Breast epithelium (tissue), 4 donors: ENCODE measurements at regions not wholly inside any gene's neighbourhood (a gene's known extent, or its start where the extent isn't known, plus 50 kb on each side); places are given as distances from the start of the nearest gene placed in this dataset.

Experiments used
- DNase-seq, 2 donors: peaks; one replicate each; pipeline ENCODE4 v3.0.0-alpha.2; 2019; ENCODE audit warnings: low spot score in 2 of 2
- H3K27ac ChIP-seq, 2 donors: fragments of 200-600 bp; sonication (generic) in 1 of 2; one replicate each; pipeline ENCODE4 v1.5.1; 2016 to 2019; ENCODE audit warnings: mild to moderate bottlenecking in 1 of 2
- H3K27me3 ChIP-seq, 2 donors: fragments of 200-600 bp; sonication (generic) in 1 of 2; one replicate each; pipeline versions ENCODE4 v1.5.1 to v1.6.0; 2017 to 2019; ENCODE audit warnings: control low read depth in 1 of 2, mild to moderate bottlenecking in 1 of 2
- H3K36me3 ChIP-seq: fragments of 200-600 bp; one replicate; pipeline ENCODE4 v1.5.1; 2019
- H3K4me1 ChIP-seq, 2 donors: fragments of 200-600 bp; sonication (generic); one replicate each; pipeline ENCODE4 v1.5.1; 2016 to 2019; ENCODE audit warnings: control low read depth in 1 of 2
- H3K4me3 ChIP-seq, 3 donors: fragments of 200-600 bp; sonication (generic); 1 replicate in 2 of 3; 2 replicates in 1 of 3; pipeline ENCODE4 v1.5.1; 2016 to 2019; ENCODE audit warnings: mild to moderate bottlenecking in 3 of 3, moderate library complexity in 2 of 3
- H3K9me3 ChIP-seq, 2 donors: fragments of 200-600 bp; sonication (generic) in 1 of 2; one replicate each; pipeline ENCODE4 v1.5.1; 2016 to 2019; ENCODE audit warnings: control low read depth in 1 of 2
- POLR2A ChIP-seq: fragments of 450-650 bp; IDR thresholded peaks from one replicate; pipeline ENCODE4 v1.6.1; 2016; ENCODE audit warnings: antibody characterized with exemption, mild to moderate bottlenecking, moderate library complexity
- POLR2AphosphoS5 ChIP-seq, 3 donors: sonication (generic); formaldehyde crosslinking; IDR thresholded peaks; one replicate each; pipeline ENCODE4 v1.6.1; 2017; ENCODE audit warnings: antibody characterized with exemption in 3 of 3
- intact Hi-C: fragments of 100-400 bp; cut with DNase I; formaldehyde crosslinking; loops from one replicate; pipeline ENCODE4 v1.15.1; 2023; ENCODE audit warnings: low total_unique reads
- TF ChIP-seq, protein P1 (sequence below), 3 donors: fragments of 450-650 bp; IDR thresholded peaks; one replicate each; pipeline ENCODE4 v1.5.1; 2016 to 2017; ENCODE audit warnings: antibody characterized with exemption in 3 of 3, mild to moderate bottlenecking in 3 of 3, moderate library complexity in 3 of 3

DNA sequence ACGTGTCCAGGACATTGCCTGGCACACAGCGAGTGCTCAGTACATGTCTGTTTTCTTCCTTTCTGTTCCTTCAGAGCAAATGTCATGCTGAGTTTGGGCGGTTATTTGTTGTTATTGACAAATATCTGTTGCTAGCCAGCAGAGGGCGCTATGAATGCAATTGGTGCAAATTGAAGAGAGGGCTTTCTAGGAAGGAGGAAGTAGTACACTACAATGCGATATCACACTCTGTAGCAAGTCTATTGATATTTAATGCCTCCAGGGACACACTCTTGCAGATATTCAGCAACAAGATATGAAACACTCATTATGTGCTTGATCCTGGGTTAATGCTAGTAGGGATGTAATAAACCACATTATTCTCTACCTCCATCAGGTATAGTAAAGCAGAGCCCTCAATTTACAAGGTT lies 267.3 kb upstream of the SRRM4 start:
- intact Hi-C loops, result no loop called here
- Histone ChIP-seq H3K4me3 (no peak overlapping the region), H3K36me3 (no peaks in the 10 kb centered on the region), H3K27ac (no peak overlapping the region), H3K27me3 (peaks cover 0 to 4% of the 10 kb centered on the region in 2 donors), H3K4me1 (no peaks in the 10 kb centered on the region), H3K9me3 (no peaks in the 10 kb centered on the region)
- TF ChIP-seq POLR2A, result no peak
- no peak for TF ChIP-seq POLR2AphosphoS5 (IDR thresholded peaks at IDR 0.05)
- TF ChIP-seq, protein P1, sequence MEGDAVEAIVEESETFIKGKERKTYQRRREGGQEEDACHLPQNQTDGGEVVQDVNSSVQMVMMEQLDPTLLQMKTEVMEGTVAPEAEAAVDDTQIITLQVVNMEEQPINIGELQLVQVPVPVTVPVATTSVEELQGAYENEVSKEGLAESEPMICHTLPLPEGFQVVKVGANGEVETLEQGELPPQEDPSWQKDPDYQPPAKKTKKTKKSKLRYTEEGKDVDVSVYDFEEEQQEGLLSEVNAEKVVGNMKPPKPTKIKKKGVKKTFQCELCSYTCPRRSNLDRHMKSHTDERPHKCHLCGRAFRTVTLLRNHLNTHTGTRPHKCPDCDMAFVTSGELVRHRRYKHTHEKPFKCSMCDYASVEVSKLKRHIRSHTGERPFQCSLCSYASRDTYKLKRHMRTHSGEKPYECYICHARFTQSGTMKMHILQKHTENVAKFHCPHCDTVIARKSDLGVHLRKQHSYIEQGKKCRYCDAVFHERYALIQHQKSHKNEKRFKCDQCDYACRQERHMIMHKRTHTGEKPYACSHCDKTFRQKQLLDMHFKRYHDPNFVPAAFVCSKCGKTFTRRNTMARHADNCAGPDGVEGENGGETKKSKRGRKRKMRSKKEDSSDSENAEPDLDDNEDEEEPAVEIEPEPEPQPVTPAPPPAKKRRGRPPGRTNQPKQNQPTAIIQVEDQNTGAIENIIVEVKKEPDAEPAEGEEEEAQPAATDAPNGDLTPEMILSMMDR (IDR thresholded peaks at IDR 0.05), result no peak
- DNase-seq, result no peak

DNA sequence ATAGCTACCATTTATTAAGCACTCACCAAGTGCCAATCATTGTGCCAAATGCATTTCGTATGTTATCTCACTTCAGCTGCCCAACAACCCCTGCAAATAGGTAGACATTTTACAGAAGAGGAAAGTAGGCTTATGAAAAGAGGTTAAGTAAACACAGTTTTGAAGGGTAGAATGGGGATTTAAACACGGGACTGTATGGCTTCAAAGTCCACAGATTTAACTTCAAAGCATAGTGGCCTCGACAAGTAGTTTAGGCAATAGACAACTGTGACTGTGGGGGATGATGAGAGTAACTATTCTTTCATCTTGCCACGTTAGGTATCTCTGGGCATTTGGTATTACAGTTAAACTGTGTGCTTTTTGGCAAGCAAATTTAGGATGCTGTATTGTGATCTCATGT lies 266.8 kb upstream of the SRRM4 start:
- Histone ChIP-seq H3K9me3 (no peaks in the 10 kb centered on the region), H3K4me1 (no peaks in the 10 kb centered on the region), H3K27me3 (peaks cover 0 to 4% of the 10 kb centered on the region in 2 donors), H3K27ac (no peak overlapping the region), H3K4me3 (no peak overlapping the region), H3K36me3 (no peaks in the 10 kb centered on the region)
- intact Hi-C loops, result no loop called here
- no peak for TF ChIP-seq POLR2A
- TF ChIP-seq, protein P1 (IDR thresholded peaks at IDR 0.05), result no peak
- TF ChIP-seq POLR2AphosphoS5 (IDR thresholded peaks at IDR 0.05), result no peak
- no peak for DNase-seq

DNA sequence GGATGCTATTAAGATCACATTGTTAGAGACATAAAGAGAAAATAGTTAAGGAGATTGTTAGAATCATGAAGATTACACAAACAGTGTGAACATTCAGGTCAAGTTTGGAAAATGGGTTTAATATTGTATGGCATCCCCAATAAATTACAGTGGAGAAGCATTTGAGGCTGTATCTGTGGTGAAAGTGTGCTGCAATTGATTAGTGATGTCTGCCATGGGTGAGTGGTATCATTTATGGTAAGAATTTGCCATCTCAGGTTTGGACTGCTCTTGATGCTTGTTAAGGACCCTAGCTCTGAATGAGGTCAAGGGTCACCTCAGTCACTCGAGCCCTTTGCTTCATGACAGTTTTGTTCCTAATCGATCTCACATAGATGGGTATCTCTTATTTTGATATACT lies 265.7 kb upstream of the SRRM4 start:
- no peak for DNase-seq
- Histone ChIP-seq H3K27me3 (no peaks in the 10 kb centered on the region), H3K9me3 (no peaks in the 10 kb centered on the region), H3K27ac (no peak overlapping the region), H3K4me3 (no peak overlapping the region), H3K36me3 (no peaks in the 10 kb centered on the region), H3K4me1 (no peaks in the 10 kb centered on the region)
- intact Hi-C loops, result no loop called here
- TF ChIP-seq POLR2AphosphoS5 (IDR thresholded peaks at IDR 0.05) (no peak), POLR2A (no peak)
- TF ChIP-seq, protein P1 (IDR thresholded peaks at IDR 0.05), result no peak

DNA sequence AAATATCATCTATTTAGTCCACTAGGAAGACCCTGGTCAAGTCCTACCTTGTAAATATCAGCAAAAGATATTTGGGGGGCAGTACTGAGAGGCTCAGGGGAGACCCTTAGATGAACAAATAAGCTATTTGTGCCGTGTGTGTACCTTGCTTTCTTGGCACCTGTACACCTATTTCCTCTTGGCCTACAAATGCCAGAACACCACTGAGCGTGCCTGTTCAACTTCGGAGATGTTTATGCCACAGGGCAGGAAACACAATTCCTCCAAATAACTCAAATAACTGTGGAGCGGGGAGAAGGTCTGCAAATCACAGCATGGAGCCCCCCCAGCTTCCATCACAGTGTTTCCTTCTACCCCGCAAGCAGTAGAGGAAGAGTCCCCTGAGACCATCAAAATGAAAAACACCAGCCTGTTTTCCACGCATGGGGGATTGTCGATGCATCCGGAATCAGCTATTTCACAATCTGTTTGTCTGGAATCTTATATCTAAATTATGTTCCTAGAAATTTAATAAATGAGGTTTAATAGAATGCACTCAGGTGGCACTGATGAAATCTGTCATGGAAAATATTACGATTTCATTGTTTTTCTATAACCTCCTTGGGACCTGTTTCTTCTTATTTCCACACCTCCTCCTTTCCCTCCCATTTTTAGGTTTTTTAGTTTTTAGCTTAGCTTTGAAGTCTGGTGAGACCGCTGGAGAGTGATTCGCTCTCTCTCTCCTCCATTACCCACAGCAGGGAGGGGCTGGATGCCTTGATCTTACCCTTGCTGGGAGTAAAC lies 254.0 kb upstream of the SRRM4 start:
- intact Hi-C loops, result no loop called here
- DNase-seq, result no peak
- H3K9me3 ChIP-seq, result peaks cover 4 to 6% of the 10 kb centered on the region in 2 donors
- H3K4me1 ChIP-seq, result no peaks in the 10 kb centered on the region
- TF ChIP-seq, protein P1 (IDR thresholded peaks at IDR 0.05), result no peak
- TF ChIP-seq POLR2AphosphoS5 (IDR thresholded peaks at IDR 0.05) (no peak), POLR2A (no peak)
- no peaks in the 10 kb centered on the region for H3K36me3 ChIP-seq
- no peaks in the 10 kb centered on the region for H3K27me3 ChIP-seq
- no peak overlapping the region for H3K4me3 ChIP-seq
- H3K27ac ChIP-seq, result no peak overlapping the region

DNA sequence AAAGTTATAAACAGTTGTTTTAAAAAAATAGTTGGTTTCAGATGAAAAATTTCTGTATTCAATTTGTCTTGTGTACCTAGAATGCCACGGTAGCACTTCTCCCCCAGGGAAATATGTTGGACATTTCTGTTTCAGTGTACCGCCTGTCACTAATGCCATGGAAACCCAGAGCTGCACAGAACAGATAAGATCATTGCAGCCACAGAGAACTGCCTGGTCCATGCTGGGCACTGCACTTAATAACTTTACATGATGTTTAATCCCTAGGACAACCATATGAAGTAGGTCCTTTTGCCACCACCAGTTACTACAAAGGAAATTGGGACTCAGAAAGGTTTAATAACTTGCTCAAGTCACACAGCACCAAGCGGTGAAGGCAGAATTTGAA lies 253.4 kb upstream of the SRRM4 start:
- no peaks in the 10 kb centered on the region for H3K36me3 ChIP-seq
- intact Hi-C loops, result no loop called here
- TF ChIP-seq, protein P1 (IDR thresholded peaks at IDR 0.05), result no peak
- no peak for TF ChIP-seq POLR2AphosphoS5 (IDR thresholded peaks at IDR 0.05)
- no peak for TF ChIP-seq POLR2A
- no peak overlapping the region for H3K4me3 ChIP-seq
- no peaks in the 10 kb centered on the region for H3K4me1 ChIP-seq
- no peak overlapping the region for H3K27ac ChIP-seq
- DNase-seq, result no peak
- H3K9me3 ChIP-seq, result peaks cover 4 to 6% of the 10 kb centered on the region in 2 donors
- no peaks in the 10 kb centered on the region for H3K27me3 ChIP-seq
